GM23248 (cell line): ENCODE measurements at regions not wholly inside any gene's neighbourhood (a gene's known extent, or its start where the extent isn't known, plus 50 kb on each side); places are given as distances from the start of the nearest gene placed in this dataset.

Source experiments
- EZH2 ChIP-seq: fragments of 200-600 bp; sonication (generic); IDR thresholded peaks from 2 replicates; pipeline ENCODE4 v1.6.1; 2018; ENCODE audit warnings: antibody characterized with exemption, mild to moderate bottlenecking; ENCODE audit not compliant: insufficient read depth, poor library complexity, severe bottlenecking
- EZH2phosphoT487 ChIP-seq: fragments of 200-600 bp; sonication (generic); IDR thresholded peaks from 2 replicates; pipeline ENCODE4 v1.6.1; 2018; ENCODE audit warnings: antibody characterized with exemption, moderate library complexity, mild to moderate bottlenecking, low read depth; ENCODE audit not compliant: insufficient read depth

- TF ChIP-seq EZH2, result no peak
- no peak for TF ChIP-seq EZH2phosphoT487
These were observed 128.1 kb downstream of the KCNJ2 start for GRCh38 chr17:70297397-70297796.
